ENCODE measurements at regions not wholly inside any gene's neighbourhood (a gene's known extent, or its start where the extent isn't known, plus 50 kb on each side); places are given as distances from the start of the nearest gene placed in this dataset.
"Not testable (repeated sequence)": the region's sequence is repeated elsewhere in the genome, so short reads cannot be mapped to it uniquely, and the experiment has no call there.

DNA sequence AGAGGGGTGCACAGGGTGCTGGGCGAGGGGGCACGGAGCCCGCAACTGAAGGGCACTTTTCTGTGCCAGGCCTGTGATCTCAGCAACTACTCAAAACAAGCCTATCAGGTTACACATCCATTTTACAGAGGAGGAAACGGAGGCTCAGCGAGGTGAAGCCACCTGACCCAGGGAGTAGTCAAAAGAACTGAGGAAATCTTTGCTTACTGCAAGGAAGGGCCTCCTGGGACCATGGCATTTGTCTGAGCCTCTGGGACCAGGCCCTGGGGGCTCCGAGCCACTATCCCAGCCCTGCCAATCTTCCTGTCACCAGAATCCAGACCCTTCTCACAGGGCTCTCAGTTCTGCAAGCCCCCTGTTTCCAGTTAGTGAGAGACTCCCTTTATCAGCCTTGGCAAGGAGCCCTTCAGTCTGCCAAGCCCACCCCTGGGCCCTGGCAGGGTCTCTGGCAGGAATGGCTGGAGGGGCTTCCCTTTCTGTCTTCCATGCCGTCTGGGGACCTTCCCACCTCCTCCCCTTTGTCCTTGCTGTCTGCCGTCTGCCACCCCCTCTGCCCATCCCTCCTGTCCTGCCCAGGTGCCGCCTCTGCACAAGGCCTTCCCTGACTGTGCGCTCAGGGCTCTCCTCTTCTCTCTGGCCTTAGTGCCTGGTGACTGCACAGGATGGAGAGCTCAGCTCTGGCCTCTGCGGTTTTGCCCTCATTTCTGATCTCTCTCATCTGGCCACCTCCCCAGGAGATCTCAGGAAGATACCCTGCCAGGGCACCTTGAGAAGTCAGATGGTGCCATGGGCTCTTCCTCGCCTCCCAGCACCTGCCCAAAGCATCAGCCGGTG lies 194.7 kb upstream of the GLI2 start:
- H3K4me1 ChIP-seq (ENCODE audit: control insufficient read depth, insufficient read depth, low read length): peaks cover 3% of the 10 kb centered on the region
- 86% methylated on average over 13 of the region's 13 CpGs for WGBS
- intact Hi-C loops (cut with DNase I): loop anchor here in 1 of 4 donors (10.0 kb wide), 1 partner anchor 134 kb away; no protein-coding TSS in a partner anchor
- ATAC-seq (peak in 1 of 2 donors; percentile 2), DNase-seq (peak in 2 of 3 donors; percentile 37 to 40)
- H3K27ac ChIP-seq (ENCODE audit: low read length): peak overlapping the region; percentile 14
- no peak overlapping the region for H3K4me3 ChIP-seq (ENCODE audit: low read length)
- no peaks in the 10 kb centered on the region for H3K27me3 ChIP-seq (ENCODE audit: control insufficient read depth, insufficient read depth)
- H3K9me3 ChIP-seq (ENCODE audit: control insufficient read depth, low read length): no peaks in the 10 kb centered on the region

DNA sequence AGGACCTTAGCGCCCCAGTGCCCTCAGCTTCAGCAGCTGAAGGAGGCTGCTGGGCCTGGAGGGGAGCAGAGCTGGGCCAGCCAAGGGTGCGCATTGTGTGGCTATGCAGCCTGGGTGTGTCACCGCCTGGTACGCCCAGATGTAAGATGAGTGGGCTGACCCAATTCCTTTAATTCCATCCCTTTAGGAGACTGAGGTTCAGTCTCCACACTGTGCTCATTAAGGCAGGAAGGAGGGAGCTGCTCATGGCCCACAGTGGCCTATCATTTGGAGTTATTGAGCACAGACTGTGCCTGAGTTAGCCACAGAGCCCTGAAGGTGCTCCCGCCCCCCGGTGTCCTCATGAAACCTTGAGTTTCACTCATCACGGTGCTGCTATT lies 194.1 kb upstream of the GLI2 start:
- Histone ChIP-seq H3K4me3 (ENCODE audit: low read length) (no peak overlapping the region), H3K27ac (ENCODE audit: low read length) (no peak overlapping the region), H3K9me3 (ENCODE audit: control insufficient read depth, low read length) (no peaks in the 10 kb centered on the region), H3K27me3 (ENCODE audit: control insufficient read depth, insufficient read depth) (no peaks in the 10 kb centered on the region), H3K4me1 (ENCODE audit: control insufficient read depth, insufficient read depth, low read length) (peaks cover 3% of the 10 kb centered on the region)
- intact Hi-C loops (cut with DNase I): loop anchor here in 1 of 4 donors (10.0 kb wide), 1 partner anchor 133 kb away; no protein-coding TSS in a partner anchor
- DNase-seq (peak in 2 of 3 donors; percentile 27 to 39), ATAC-seq (no peak)
- 95% methylated on average over 7 of the region's 7 CpGs for WGBS

DNA sequence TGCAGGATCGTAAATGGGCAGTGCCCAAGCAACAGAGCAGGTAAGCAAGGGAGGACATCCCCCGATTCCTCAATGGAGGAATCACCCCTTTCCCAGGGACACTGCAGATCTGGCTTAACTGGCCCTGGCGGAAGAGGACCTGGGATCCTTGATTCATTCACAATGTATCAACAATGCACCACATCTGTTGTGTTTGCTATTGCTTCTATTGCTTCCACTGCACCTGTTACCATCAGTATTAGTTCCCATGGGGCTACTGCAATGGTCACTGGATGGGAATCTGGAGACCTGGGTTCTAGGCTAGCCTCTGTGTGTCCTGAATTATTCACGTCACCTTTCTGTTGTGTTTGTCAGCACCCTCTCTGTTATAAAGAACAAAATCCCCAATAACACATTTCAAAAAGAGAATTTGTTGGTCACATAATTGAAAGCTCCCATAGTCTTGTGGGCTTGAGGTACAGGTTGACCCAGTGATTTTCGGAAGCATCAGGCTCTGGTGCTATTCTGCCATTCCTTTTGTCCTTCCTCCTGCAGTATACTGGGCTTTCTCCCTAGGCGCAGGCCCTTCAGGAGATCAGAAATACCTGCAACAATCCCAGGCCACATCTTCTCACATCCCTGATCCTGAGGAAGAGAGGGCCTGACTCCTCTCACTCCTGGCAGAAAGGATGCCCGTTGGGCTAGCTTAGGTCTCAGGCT lies 193.5 kb upstream of the GLI2 start:
- Histone ChIP-seq H3K9me3 (ENCODE audit: control insufficient read depth, low read length) (no peaks in the 10 kb centered on the region), H3K27me3 (ENCODE audit: control insufficient read depth, insufficient read depth) (no peaks in the 10 kb centered on the region), H3K4me3 (ENCODE audit: low read length) (no peak overlapping the region), H3K27ac (ENCODE audit: low read length) (no peak overlapping the region), H3K4me1 (ENCODE audit: control insufficient read depth, insufficient read depth, low read length) (peaks cover 3% of the 10 kb centered on the region)
- intact Hi-C loops (cut with DNase I): loop anchor here in 1 of 4 donors (10.0 kb wide), 1 partner anchor 133 kb away; no protein-coding TSS in a partner anchor
- 96% methylated on average over 7 of the region's 7 CpGs for WGBS
- DNase-seq (no peak), ATAC-seq (no peak)

DNA sequence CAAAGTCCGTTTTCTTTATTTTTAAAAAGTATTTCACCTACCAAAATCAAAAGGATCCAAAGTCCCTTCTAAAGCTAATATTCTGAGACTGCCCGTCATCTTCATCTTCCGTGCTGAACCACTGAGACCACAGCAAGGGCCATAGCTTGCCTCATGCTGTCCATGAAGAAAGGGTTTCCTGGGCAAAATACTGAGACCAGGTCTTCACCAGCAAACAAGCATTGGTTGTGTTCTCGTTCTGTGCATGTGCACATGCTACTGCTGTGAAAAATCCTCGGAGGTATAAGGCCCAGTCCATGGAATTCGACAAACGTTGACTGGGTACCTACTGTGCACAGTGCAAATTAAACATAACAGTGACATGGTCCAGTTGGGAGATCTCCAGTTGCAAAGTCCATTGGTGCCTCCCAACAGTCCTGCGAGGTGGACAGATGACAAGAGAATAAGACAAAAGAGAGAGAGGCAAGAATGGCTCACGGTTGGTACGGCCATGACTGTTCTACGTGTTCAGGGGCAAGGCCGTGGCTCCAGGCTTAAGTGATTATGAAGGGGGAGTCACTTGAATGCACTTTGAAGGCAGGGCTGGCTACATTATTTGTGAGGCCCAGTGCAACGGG lies 192.6 kb upstream of the GLI2 start:
- no peaks in the 10 kb centered on the region for H3K27me3 ChIP-seq (ENCODE audit: control insufficient read depth, insufficient read depth)
- H3K27ac ChIP-seq (ENCODE audit: low read length): no peak overlapping the region
- H3K4me1 ChIP-seq (ENCODE audit: control insufficient read depth, insufficient read depth, low read length): peaks cover 4% of the 10 kb centered on the region
- H3K4me3 ChIP-seq (ENCODE audit: low read length): no peak overlapping the region
- no peak for DNase-seq
- no peak for ATAC-seq
- WGBS: 95% methylated on average over 13 of the region's 13 CpGs
- no peaks in the 10 kb centered on the region for H3K9me3 ChIP-seq (ENCODE audit: control insufficient read depth, low read length)
- intact Hi-C loops (cut with DNase I): loop anchor here in 1 of 4 donors (10.0 kb wide), 1 partner anchor 132 kb away; no protein-coding TSS in a partner anchor

DNA sequence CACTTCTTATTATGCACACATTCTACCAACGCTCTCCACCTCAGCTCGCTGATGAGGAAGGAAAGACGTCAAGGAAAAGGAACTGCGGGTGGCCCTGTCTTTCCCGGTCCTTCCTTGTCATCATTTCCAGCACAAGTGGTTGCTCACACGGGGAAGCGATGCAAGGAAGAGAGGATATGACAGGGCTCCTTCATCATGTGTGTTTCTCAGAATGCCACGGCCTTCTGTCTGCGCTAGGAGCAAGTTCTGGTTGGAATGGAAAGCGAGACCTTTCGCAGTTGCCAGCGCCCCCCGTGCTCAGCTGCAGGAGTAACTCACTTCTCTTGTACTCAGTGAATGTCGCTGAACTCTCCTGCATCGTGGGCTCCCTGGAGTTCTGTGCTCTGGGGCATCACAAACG lies 191.8 kb upstream of the GLI2 start:
- 67% methylated on average over 16 of the region's 16 CpGs for WGBS
- Histone ChIP-seq H3K27ac (ENCODE audit: low read length) (no peak overlapping the region), H3K4me1 (ENCODE audit: control insufficient read depth, insufficient read depth, low read length) (peaks cover 4% of the 10 kb centered on the region), H3K9me3 (ENCODE audit: control insufficient read depth, low read length) (no peaks in the 10 kb centered on the region), H3K27me3 (ENCODE audit: control insufficient read depth, insufficient read depth) (no peaks in the 10 kb centered on the region), H3K4me3 (ENCODE audit: low read length) (no peak overlapping the region)
- intact Hi-C loops (cut with DNase I): loop anchor here in 1 of 4 donors (10.0 kb wide), 1 partner anchor 131 kb away; no protein-coding TSS in a partner anchor
- ATAC-seq: no peak
- DNase-seq: peak in 1 of 3 donors; percentile 13

DNA sequence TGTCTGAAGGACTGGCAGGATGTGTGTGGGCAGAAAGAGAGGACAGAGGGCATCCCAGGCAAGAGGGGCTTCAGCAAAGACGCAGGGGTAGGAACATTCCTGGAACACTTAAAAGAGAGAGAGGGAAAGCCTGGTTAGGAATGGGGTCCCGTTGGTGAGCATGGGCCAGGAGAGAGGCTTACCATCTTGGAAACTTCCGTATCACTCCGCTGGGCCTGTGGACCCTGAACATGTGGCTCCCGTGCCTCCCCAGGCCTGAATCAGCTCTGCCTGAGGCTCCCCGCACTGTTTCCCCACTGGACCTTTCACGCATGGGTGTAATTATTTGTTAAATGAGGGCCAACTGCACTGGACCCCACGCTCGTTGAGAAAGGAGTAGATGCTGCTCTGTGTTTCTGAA lies 191.1 kb upstream of the GLI2 start:
- peaks cover 4% of the 10 kb centered on the region for H3K4me1 ChIP-seq (ENCODE audit: control insufficient read depth, insufficient read depth, low read length)
- WGBS: 92% methylated on average over 9 of the region's 9 CpGs
- ATAC-seq: no peak

DNA sequence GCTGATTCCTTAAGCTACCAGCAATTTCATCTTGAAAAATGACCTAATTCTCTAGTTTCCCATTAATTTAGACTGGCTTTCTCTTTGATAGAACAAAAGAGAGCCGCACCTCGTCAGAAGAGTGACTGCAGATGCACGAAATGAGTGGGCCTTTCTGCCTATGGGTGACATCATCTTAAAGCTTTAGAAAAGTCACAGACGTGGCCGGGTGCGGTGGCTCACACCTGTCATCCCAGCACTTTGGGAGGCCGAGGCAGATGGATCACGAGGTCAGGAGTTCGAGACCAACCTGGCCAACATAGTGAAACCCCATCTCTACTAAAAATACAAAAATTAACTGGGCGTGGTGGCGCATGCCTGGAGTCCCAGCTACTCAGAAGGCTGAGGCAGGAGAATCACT lies 190.7 kb upstream of the GLI2 start:
- ATAC-seq; H3K27ac ChIP-seq (ENCODE audit: low read length); H3K4me1 ChIP-seq (ENCODE audit: control insufficient read depth, insufficient read depth, low read length); H3K4me3 ChIP-seq (ENCODE audit: low read length); H3K27me3 ChIP-seq (ENCODE audit: control insufficient read depth, insufficient read depth); H3K9me3 ChIP-seq (ENCODE audit: control insufficient read depth, low read length): not testable (repeated sequence)
- intact Hi-C loops (cut with DNase I): loop anchor here in 1 of 4 donors (10.0 kb wide), 1 partner anchor 130 kb away; no protein-coding TSS in a partner anchor
- 92% methylated on average over 11 of the region's 11 CpGs for WGBS
- peak in 1 of 3 donors; percentile 3 for DNase-seq

More for the DNA sequence above, 191.1 kb upstream of the GLI2 start:
- Histone ChIP-seq H3K27me3 (ENCODE audit: control insufficient read depth, insufficient read depth) (no peaks in the 10 kb centered on the region), H3K27ac (ENCODE audit: low read length) (no peak overlapping the region), H3K4me3 (ENCODE audit: low read length) (no peak overlapping the region), H3K9me3 (ENCODE audit: control insufficient read depth, low read length) (no peaks in the 10 kb centered on the region)
- intact Hi-C loops (cut with DNase I): loop anchor here in 1 of 4 donors (10.0 kb wide), 1 partner anchor 130 kb away; no protein-coding TSS in a partner anchor
- peak in 1 of 3 donors; percentile 3 for DNase-seq

DNA sequence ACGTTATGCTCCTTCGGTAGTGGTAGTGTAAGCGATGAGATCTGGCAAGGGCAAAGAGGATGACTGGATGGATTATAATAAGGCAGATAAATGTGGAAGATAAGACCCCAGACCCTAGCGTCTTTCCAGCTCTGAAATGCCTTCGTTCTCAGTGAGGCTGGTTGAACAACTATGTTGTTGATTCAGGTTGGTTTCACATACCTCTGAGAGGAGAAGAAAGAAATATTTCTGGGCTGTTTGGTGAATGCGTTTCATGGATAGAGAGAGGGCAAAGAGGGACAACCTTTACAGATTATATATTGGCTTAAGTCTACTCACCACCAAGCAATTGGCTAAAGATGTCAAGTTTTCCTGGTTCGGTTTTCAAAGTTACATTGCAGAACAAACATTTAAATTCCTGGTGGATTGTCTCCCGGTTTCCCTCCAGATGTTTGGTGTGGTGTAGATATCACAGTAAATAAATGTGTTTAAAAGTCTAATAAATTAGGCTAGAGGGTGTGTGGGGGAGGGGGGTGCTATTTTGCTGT lies 190.1 kb upstream of the GLI2 start:
- Histone ChIP-seq H3K27ac (ENCODE audit: low read length) (peak overlapping the region; percentile 33), H3K9me3 (ENCODE audit: control insufficient read depth, low read length) (no peaks in the 10 kb centered on the region), H3K4me1 (ENCODE audit: control insufficient read depth, insufficient read depth, low read length) (peaks cover 5% of the 10 kb centered on the region), H3K4me3 (ENCODE audit: low read length) (no peak overlapping the region), H3K27me3 (ENCODE audit: control insufficient read depth, insufficient read depth) (no peaks in the 10 kb centered on the region)
- WGBS: 75% methylated on average over 8 of the region's 8 CpGs
- intact Hi-C loops (cut with DNase I): loop anchor here in 1 of 4 donors (10.0 kb wide), 1 partner anchor 129 kb away; no protein-coding TSS in a partner anchor
- DNase-seq (peak in 1 of 3 donors; percentile 9), ATAC-seq (no peak)

DNA sequence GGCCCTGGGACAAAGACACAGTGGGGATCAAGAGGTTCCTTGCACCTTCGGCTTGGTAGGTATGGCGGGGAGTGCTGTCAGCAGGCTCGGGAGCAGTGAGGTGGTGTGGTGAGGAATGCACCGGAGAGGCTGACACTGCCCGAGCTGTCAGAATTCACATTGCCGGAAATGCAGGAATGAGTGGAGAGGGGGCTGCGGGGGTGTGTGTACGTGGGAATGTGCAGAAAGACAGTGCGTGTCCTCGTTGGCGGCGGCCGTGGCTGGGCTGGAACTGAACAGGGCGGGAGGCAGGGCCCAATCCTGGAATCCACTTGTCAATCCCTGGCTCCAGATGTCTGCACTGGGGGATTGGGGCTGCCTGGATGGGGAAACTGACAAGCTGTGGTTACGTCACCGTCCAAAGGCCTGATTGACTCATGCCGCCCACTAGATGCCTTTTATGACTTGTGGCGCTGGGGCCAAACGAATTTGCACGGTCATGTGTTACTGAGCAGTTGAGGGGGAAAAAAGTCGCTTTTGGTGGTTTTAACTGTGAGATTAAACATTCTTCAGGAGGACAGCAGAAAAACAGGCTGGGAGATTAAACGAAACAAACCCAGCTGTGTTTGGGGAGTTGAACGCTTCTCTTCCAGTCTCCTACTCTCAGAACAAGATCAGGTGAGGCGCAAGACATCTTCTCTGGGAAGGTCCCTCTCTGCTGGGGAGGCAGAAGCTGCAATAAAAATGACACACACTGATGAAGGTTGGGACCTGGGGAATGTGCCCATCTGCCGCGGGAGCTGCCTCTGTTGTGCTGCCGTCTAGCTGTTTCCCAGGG lies 189.4 kb upstream of the GLI2 start:
- ATAC-seq (peak; percentile 73 to 81), DNase-seq (peak; percentile 75 to 83 (median 83))
- H3K27me3 ChIP-seq (ENCODE audit: control insufficient read depth, insufficient read depth): no peaks in the 10 kb centered on the region
- H3K9me3 ChIP-seq (ENCODE audit: control insufficient read depth, low read length): no peaks in the 10 kb centered on the region
- 49% methylated on average over 27 of the region's 27 CpGs for WGBS
- intact Hi-C loops (cut with DNase I): loop anchor here in 1 of 4 donors (10.0 kb wide), 1 partner anchor 129 kb away; no protein-coding TSS in a partner anchor
- H3K27ac ChIP-seq (ENCODE audit: low read length): peak overlapping the region; percentile 33
- H3K4me3 ChIP-seq (ENCODE audit: low read length): no peak overlapping the region
- peaks cover 8% of the 10 kb centered on the region for H3K4me1 ChIP-seq (ENCODE audit: control insufficient read depth, insufficient read depth, low read length)
